ENCODE measurements at regions not wholly inside any gene's neighbourhood (a gene's known extent, or its start where the extent isn't known, plus 50 kb on each side); places are given as distances from the start of the nearest gene placed in this dataset.

DNA sequence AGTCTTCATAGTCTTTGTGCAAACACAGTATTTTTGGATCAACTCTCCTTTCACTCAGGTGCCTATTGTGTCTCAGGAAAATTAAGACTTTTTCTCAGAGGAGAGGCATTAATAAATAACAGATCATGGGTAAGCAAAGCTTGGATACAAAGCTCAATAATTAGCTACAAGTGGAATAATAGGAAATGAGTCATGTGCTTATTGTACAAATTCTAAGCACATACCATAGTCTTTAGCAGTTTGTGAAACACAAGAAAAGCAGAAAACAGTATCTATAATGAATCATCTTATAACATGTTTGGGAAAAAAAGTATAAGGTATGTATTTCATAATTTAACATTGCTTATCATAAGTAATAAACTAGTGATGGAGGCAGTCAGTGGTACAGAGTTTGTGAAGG, 477.0 kb downstream of the CDH10 start (continued):
- TF ChIP-seq, protein P1, sequence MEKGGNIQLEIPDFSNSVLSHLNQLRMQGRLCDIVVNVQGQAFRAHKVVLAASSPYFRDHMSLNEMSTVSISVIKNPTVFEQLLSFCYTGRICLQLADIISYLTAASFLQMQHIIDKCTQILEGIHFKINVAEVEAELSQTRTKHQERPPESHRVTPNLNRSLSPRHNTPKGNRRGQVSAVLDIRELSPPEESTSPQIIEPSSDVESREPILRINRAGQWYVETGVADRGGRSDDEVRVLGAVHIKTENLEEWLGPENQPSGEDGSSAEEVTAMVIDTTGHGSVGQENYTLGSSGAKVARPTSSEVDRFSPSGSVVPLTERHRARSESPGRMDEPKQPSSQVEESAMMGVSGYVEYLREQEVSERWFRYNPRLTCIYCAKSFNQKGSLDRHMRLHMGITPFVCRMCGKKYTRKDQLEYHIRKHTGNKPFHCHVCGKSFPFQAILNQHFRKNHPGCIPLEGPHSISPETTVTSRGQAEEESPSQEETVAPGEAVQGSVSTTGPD (CRISPR knock-in tag; IDR thresholded peaks at IDR 0.05): no peak

DNA sequence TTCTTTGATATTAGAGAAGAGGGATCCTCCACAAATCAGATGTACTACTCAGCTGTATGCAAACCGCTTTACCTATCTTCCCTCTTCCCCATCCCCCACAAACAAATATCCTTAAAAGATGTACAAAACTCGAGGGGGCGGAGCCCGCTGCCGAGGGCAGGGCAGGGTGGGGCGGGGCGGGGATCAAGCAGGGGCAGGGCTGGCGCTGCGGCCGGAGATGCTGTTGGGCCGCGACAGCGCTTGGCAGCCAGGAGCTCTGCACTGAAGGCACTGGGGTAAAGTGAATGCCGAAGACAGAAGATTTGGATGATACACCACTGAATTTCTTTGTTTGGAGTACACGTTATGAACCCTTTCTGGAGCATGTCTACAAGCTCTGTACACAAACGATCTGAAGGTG, 474.8 kb downstream of the CDH10 start:
- intact Hi-C loops (cut with micrococcal nuclease; ENCODE audit: unreplicated experiment): no loop called here
- no peak overlapping the region for H3K27ac ChIP-seq (ENCODE audit: extremely low read length, insufficient read depth, low read length)
- H3K4me2 ChIP-seq (ENCODE audit: low read depth, low read length): no peak overlapping the region
- ChIA-PET POLR2A (no interaction called here), CTCF (ENCODE audit: low intra/inter-chr PET ratio, low total read pairs) (no interaction called here)
- no TSS peak for BruUV-seq (replicated peaks)
- H3K9ac ChIP-seq (ENCODE audit: insufficient read depth, low read depth, low read length): no peak overlapping the region
- in situ Hi-C loops (cut with HindIII; ENCODE audit: extremely low pct_ligation_motif_present, low pct_unique_long_range_greater_than_20kb): no loop called here
- H3K27me3 ChIP-seq (ENCODE audit: control insufficient read depth in 1 of 2, insufficient read depth in 2 of 2, low read length in 2 of 2): no peaks in the 10 kb centered on the region
- H3K4me1 ChIP-seq (ENCODE audit: insufficient read depth, low read length): no peaks in the 10 kb centered on the region
- no peaks in the 10 kb centered on the region for H3K79me2 ChIP-seq (ENCODE audit: insufficient read depth, low read length)
- no peak overlapping the region for H3K4me3 ChIP-seq (replicated peaks in 1 of 3; ENCODE audit: insufficient read depth in 1 of 3, low read depth in 2 of 3, low read length in 3 of 3)
- TF ChIP-seq KLF15 (CRISPR knock-in tag; IDR thresholded peaks at IDR 0.05; ENCODE audit: borderline replicate concordance) (no peak), SOX6 (IDR thresholded peaks at IDR 0.05) (no peak), SOX6 (CRISPR knock-in tag; IDR thresholded peaks at IDR 0.05) (no peak), TAF1 (CRISPR knock-in tag; IDR thresholded peaks at IDR 0.05) (no peak), FOXO1 (CRISPR knock-in tag; IDR thresholded peaks at IDR 0.05) (no peak), ATF7 (IDR thresholded peaks at IDR 0.05) (no peak), ATF7 (CRISPR knock-in tag; IDR thresholded peaks at IDR 0.05) (no peak), ZNF501 (CRISPR knock-in tag; IDR thresholded peaks at IDR 0.05) (no peak), EZH2 (conservative IDR thresholded peaks at IDR 0.05; ENCODE audit: low read depth, low read length) (no peak), ZNF775 (CRISPR knock-in tag; IDR thresholded peaks at IDR 0.05; ENCODE audit: borderline replicate concordance) (no peak), SIX4 (CRISPR knock-in tag; IDR thresholded peaks at IDR 0.05) (no peak), RAD51 (IDR thresholded peaks at IDR 0.05; ENCODE audit: borderline replicate concordance) (no peak), HNRNPLL (IDR thresholded peaks at IDR 0.05; ENCODE audit: low read depth, low read length, poor library complexity, severe bottlenecking) (no peak), FOXM1 (CRISPR knock-in tag; IDR thresholded peaks at IDR 0.05) (no peak), NFE2L2 (IDR thresholded peaks at IDR 0.05; ENCODE audit: low read length) (no peak), ZNF616 (CRISPR knock-in tag; IDR thresholded peaks at IDR 0.05; ENCODE audit: low read depth) (no peak), ZNF121 (CRISPR knock-in tag; IDR thresholded peaks at IDR 0.05) (no peak)
- TF ChIP-seq, protein P2, sequence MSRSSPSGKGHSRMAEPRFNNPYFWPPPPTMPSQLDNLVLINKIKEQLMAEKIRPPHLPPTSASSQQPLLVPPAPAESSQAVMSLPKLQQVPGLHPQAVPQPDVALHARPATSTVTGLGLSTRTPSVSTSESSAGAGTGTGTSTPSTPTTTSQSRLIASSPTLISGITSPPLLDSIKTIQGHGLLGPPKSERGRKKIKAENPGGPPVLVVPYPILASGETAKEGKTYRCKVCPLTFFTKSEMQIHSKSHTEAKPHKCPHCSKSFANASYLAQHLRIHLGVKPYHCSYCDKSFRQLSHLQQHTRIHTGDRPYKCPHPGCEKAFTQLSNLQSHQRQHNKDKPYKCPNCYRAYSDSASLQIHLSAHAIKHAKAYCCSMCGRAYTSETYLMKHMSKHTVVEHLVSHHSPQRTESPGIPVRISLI (CRISPR knock-in tag; IDR thresholded peaks at IDR 0.05; ENCODE audit: borderline replicate concordance): no peak
- FAIRE-seq (no peak), DNase-seq (ENCODE audit: low spot score) (no peak), ATAC-seq (no peak)
- no peaks in the 10 kb centered on the region for H3K36me3 ChIP-seq (replicated peaks in 1 of 2; ENCODE audit: control insufficient read depth in 1 of 2, insufficient read depth in 2 of 2, low read length in 2 of 2)
- H3K9me3 ChIP-seq (ENCODE audit: low read length): 0 out of 2 replicates have a peak, but pooled peaks cover 6% of the 10 kb centered on the region
- no peaks in the 10 kb centered on the region for H4K20me1 ChIP-seq (ENCODE audit: insufficient read depth, low read length)
- no peak overlapping the region for H2AFZ ChIP-seq (ENCODE audit: low read length)
- WGBS (ENCODE audit: low lambda C conversion rate): 42% methylated on average over 16 of the region's 16 CpGs

All from HepG2 (cell line).